Loucy (cell line): ENCODE measurements at regions not wholly inside any gene's neighbourhood (a gene's known extent, or its start where the extent isn't known, plus 50 kb on each side); places are given as distances from the start of the nearest gene placed in this dataset.

Experiments used
- CTCF ChIP-seq: fragments of 200-600 bp; sonication (generic); conservative IDR thresholded peaks from 2 replicates; pipeline ENCODE4 v1.5.1; 2014; ENCODE audit warnings: mild to moderate bottlenecking, antibody characterized with exemption, low read length
- EZH2phosphoT487 ChIP-seq: fragments of 200-600 bp; IDR thresholded peaks from 2 replicates; pipeline ENCODE4 v1.6.1; 2018; ENCODE audit warnings: antibody characterized with exemption, mild to moderate bottlenecking, moderate library complexity, borderline replicate concordance

- TF ChIP-seq CTCF (no peak), EZH2phosphoT487 (no peak)
Measured at GRCh38 chr18:38587571-38587970, 1022.0 kb upstream of the CELF4 start.
